HG02840 (cell line): ENCODE measurements at regions not wholly inside any gene's neighbourhood (a gene's known extent, or its start where the extent isn't known, plus 50 kb on each side); places are given as distances from the start of the nearest gene placed in this dataset.

Experiments
- ATAC-seq: cut with Tn5 transposase; IDR thresholded peaks from one replicate; pipeline ENCODE4 v1.9.1; 2021; ENCODE audit warnings: mild to moderate bottlenecking, moderate library complexity, moderate number of reproducible peaks; ENCODE audit not compliant: unreplicated experiment, low FRiP score

- ATAC-seq, result no peak
These were observed 113.9 kb upstream of the ZNF217 start for GRCh38 chr20:53707371-53708055.

GRCh38 chr20:53706466-53707370 is 113.1 kb upstream of the ZNF217 start:
- ATAC-seq, result no peak

GRCh38 chr20:53706008-53706465 is 112.4 kb upstream of the ZNF217 start:
- no peak for ATAC-seq

GRCh38 chr20:53702617-53703016 is 109.0 kb upstream of the ZNF217 start:
- ATAC-seq, result no peak

- no peak for ATAC-seq
These were observed 106.3 kb upstream of the ZNF217 start for GRCh38 chr20:53699906-53700305.

GRCh38 chr20:53699085-53699674 is 105.5 kb upstream of the ZNF217 start:
- ATAC-seq, result no peak

GRCh38 chr20:53698371-53698978 is 104.8 kb upstream of the ZNF217 start:
- ATAC-seq, result no peak

- ATAC-seq, result no peak
These were observed 102.3 kb upstream of the ZNF217 start for GRCh38 chr20:53695797-53696527.

- no peak for ATAC-seq
These were observed 99.7 kb upstream of the ZNF217 start for GRCh38 chr20:53693262-53693871.

- no peak for ATAC-seq
These were observed 98.9 kb upstream of the ZNF217 start for GRCh38 chr20:53692465-53693067.

GRCh38 chr20:53691811-53692192 is 98.2 kb upstream of the ZNF217 start:
- no peak for ATAC-seq

GRCh38 chr20:53691060-53691810 is 97.6 kb upstream of the ZNF217 start:
- no peak for ATAC-seq

GRCh38 chr20:53688085-53688484 is 94.4 kb upstream of the ZNF217 start:
- no peak for ATAC-seq

- no peak for ATAC-seq
These were observed 91.5 kb upstream of the ZNF217 start for GRCh38 chr20:53685070-53685595.

- no peak for ATAC-seq
These were observed 89.9 kb upstream of the ZNF217 start for GRCh38 chr20:53683506-53683905.

- ATAC-seq, result no peak
These were observed 87.9 kb upstream of the ZNF217 start for GRCh38 chr20:53681352-53682212.

- ATAC-seq, result no peak
These were observed 86.1 kb upstream of the ZNF217 start for GRCh38 chr20:53679597-53680309.
